SK-N-SH (cell line): ENCODE measurements at regions not wholly inside any gene's neighbourhood (a gene's known extent, or its start where the extent isn't known, plus 50 kb on each side); places are given as distances from the start of the nearest gene placed in this dataset.

Experiments
- CTCF ChIA-PET: fragments of 300-600, 350-600 bp; formaldehyde crosslinking; extraction: SDS; loops from one replicate; lab custom pipeline; 2021; lab: Yijun Ruan, JAX
- POLR2A ChIA-PET: fragments of 350-600 bp; sonication (Branson Sonifier 250); formaldehyde crosslinking; extraction: SDS; loops from one replicate; lab custom pipeline; 2020; ENCODE audit warnings: antibody characterized with exemption, inconsistent platforms; lab: Yijun Ruan, JAX
- DNase-seq: peaks from one replicate; pipeline ENCODE4 v3.0.0; 2012
- H2AFZ ChIP-seq: fragments of 200-600 bp; sonication (generic); 2 replicates; pipeline ENCODE4 v1.8.1; 2016; ENCODE audit warnings: antibody characterized with exemption, mild to moderate bottlenecking, low read depth
- H3F3A ChIP-seq: fragments of 200-600 bp; sonication (generic); replicated peaks from 2 replicates; pipeline ENCODE3; 2016; ENCODE audit warnings: antibody characterized with exemption, mild to moderate bottlenecking; ENCODE audit not compliant: insufficient read depth
- H3K27ac ChIP-seq, 2 experiments: fragments of 200-500 bp in 1 of 2; fragments of 200-600 bp in 1 of 2; sonication (Bioruptor generic) in 1 of 2; sonication (generic), shearing (Covaris generic) in 1 of 2; 2 replicates each; pipeline versions ENCODE4 v1.5.1 to v1.6.1; 2014 to 2016; ENCODE audit warnings: low read depth in 2 of 2, inconsistent platforms in 1 of 2, low read length in 1 of 2, mild to moderate bottlenecking in 1 of 2, mixed read lengths in 1 of 2
- H3K27me3 ChIP-seq: fragments of 200-600 bp; sonication (generic), shearing (Covaris generic); 2 replicates; pipeline ENCODE4 v1.6.1; 2016; ENCODE audit warnings: mixed run types; ENCODE audit not compliant: insufficient read depth
- H3K36me3 ChIP-seq, 2 experiments: fragments of 200-500 bp in 1 of 2; fragments of 200-600 bp in 1 of 2; sonication (Bioruptor generic) in 1 of 2; sonication (generic) in 1 of 2; replicated peaks in 1 of 2; 2 replicates each; pipeline versions ENCODE3 to v1.5.1; 2014 to 2016; ENCODE audit warnings: low read length in 1 of 2, mild to moderate bottlenecking in 1 of 2; ENCODE audit not compliant: insufficient read depth in 2 of 2, control insufficient read depth in 1 of 2
- H3K4me1 ChIP-seq, 2 experiments: fragments of 200-500 bp in 1 of 2; fragments of 200-600 bp in 1 of 2; sonication (Bioruptor generic) in 1 of 2; sonication (generic), shearing (Covaris generic) in 1 of 2; 2 replicates each; pipeline versions ENCODE4 v1.5.1 to v1.6.1; 2014 to 2016; ENCODE audit warnings: low read depth in 1 of 2, low read length in 1 of 2, mixed run types in 1 of 2; ENCODE audit not compliant: insufficient read depth in 2 of 2, control insufficient read depth in 1 of 2
- H3K4me2 ChIP-seq: fragments of 200-600 bp; sonication (generic), shearing (Covaris generic); 2 replicates; pipeline ENCODE4 v1.6.1; 2017; ENCODE audit warnings: mixed run types
- H3K4me3 ChIP-seq, 2 experiments: fragments of 200-500 bp in 1 of 2; fragments of 200-600 bp in 1 of 2; sonication (Bioruptor generic) in 1 of 2; sonication (generic), shearing (Covaris generic) in 1 of 2; 2 replicates each; pipeline versions ENCODE4 v1.5.1 to v1.8.1; 2014 to 2016; ENCODE audit warnings: low read depth in 2 of 2, inconsistent platforms in 1 of 2, low read length in 1 of 2, mild to moderate bottlenecking in 1 of 2, mixed read lengths in 1 of 2, moderate library complexity in 1 of 2
- H3K79me2 ChIP-seq: fragments of 200-600 bp; sonication (generic); 2 replicates; pipeline ENCODE4 v1.8.1; 2017; ENCODE audit warnings: mild to moderate bottlenecking; ENCODE audit not compliant: insufficient read depth
- H3K9ac ChIP-seq: fragments of 200-600 bp; sonication (generic); 2 replicates; pipeline ENCODE4 v1.6.1; 2017; ENCODE audit warnings: mixed run types
- H3K9me2 ChIP-seq: fragments of 200-600 bp; sonication (generic); 2 replicates; pipeline ENCODE4 v1.6.1; 2017; ENCODE audit warnings: mixed run types
- H3K9me3 ChIP-seq: fragments of 200-600 bp; sonication (generic); 2 replicates; pipeline ENCODE4 v1.6.1; 2017; ENCODE audit warnings: mixed run types, mild to moderate bottlenecking, moderate library complexity
- H4K20me1 ChIP-seq: fragments of 200-600 bp; sonication (generic); 2 replicates; pipeline ENCODE4 v1.6.1; 2017; ENCODE audit warnings: mild to moderate bottlenecking, mixed run types; ENCODE audit not compliant: insufficient read depth
- CTCF ChIP-seq: fragments of 200-600 bp; sonication (generic); IDR thresholded peaks from 2 replicates; pipeline ENCODE4 v1.6.1; 2017; ENCODE audit warnings: antibody characterized with exemption, mild to moderate bottlenecking, moderate library complexity
- ELF1 ChIP-seq: IDR thresholded peaks from 2 replicates; pipeline ENCODE4 v1.4.0; 2012
- FOXM1 ChIP-seq: IDR thresholded peaks from 2 replicates; pipeline ENCODE4 v1.4.0; 2012; ENCODE audit warnings: low read depth, mild to moderate bottlenecking
- JUND ChIP-seq: IDR thresholded peaks from 2 replicates; pipeline ENCODE4 v1.4.0; 2012
- MEF2A ChIP-seq: IDR thresholded peaks from 2 replicates; pipeline ENCODE4 v1.4.0; 2012; ENCODE audit warnings: low read depth, borderline replicate concordance
- REST ChIP-seq: IDR thresholded peaks from 2 replicates; pipeline ENCODE4 v1.6.1; 2012; ENCODE audit warnings: mild to moderate bottlenecking, low read depth, low read length, moderate library complexity
- RFX5 ChIP-seq: IDR thresholded peaks from 2 replicates; pipeline ENCODE4 v1.6.1; 2012; ENCODE audit warnings: mild to moderate bottlenecking, improper control_type of control experiment, low read length
- RXRA ChIP-seq: IDR thresholded peaks from 2 replicates; pipeline ENCODE4 v1.4.0; 2012; ENCODE audit warnings: low read depth, mild to moderate bottlenecking, borderline replicate concordance
- ZBTB33 ChIP-seq: IDR thresholded peaks from 2 replicates; pipeline ENCODE4 v1.4.0; 2012; ENCODE audit warnings: low read depth, borderline replicate concordance
- WGBS: methylation state at CpG from one replicate; pipeline ENCODE4 v1.1.6; 2017; ENCODE audit warnings: low lambda C conversion rate; 5-methylcytosine and 5-hydroxymethylcytosine counted together

- ChIA-PET POLR2A (no interaction called here), CTCF (no interaction called here)
- H3K79me2 ChIP-seq: no peaks in the 10 kb centered on the region
- TF ChIP-seq ELF1 (no peak), RFX5 (no peak), REST (no peak), RXRA (no peak)
- TF ChIP-seq, all 33 proteins: peak for 0
- no peak overlapping the region for H3K4me2 ChIP-seq
- H3K27ac ChIP-seq: no peak overlapping the region
- no peaks in the 10 kb centered on the region for H3K27me3 ChIP-seq
- 14% methylated on average over 1 of the region's 1 CpG for WGBS
- no peaks in the 10 kb centered on the region for H3K36me3 ChIP-seq
- no peak overlapping the region for H3K4me3 ChIP-seq
- H3K4me1 ChIP-seq: no peaks in the 10 kb centered on the region
- no peaks in the 10 kb centered on the region for H3K9me2 ChIP-seq
- no peak for DNase-seq
- H3K9ac ChIP-seq: no peak overlapping the region
- no peaks in the 10 kb centered on the region for H3F3A ChIP-seq
- H3K9me3 ChIP-seq: no peaks in the 10 kb centered on the region
- H2AFZ ChIP-seq: no peak overlapping the region
- H4K20me1 ChIP-seq: no peaks in the 10 kb centered on the region
These were observed 135.2 kb upstream of the CTNNB1 start for GRCh38 chr3:41064070-41064469.

GRCh38 chr3:41064526-41064925 lies 134.8 kb upstream of the CTNNB1 start:
- ChIA-PET CTCF (no interaction called here), POLR2A (no interaction called here)
- no peak overlapping the region for H3K9ac ChIP-seq
- 24% methylated on average over 2 of the region's 2 CpGs for WGBS
- no peaks in the 10 kb centered on the region for H3K9me2 ChIP-seq
- no peaks in the 10 kb centered on the region for H3K4me1 ChIP-seq
- H4K20me1 ChIP-seq: no peaks in the 10 kb centered on the region
- H3K36me3 ChIP-seq: no peaks in the 10 kb centered on the region
- H2AFZ ChIP-seq: no peak overlapping the region
- no peak overlapping the region for H3K4me2 ChIP-seq
- no peaks in the 10 kb centered on the region for H3F3A ChIP-seq
- no peaks in the 10 kb centered on the region for H3K79me2 ChIP-seq
- no peak overlapping the region for H3K27ac ChIP-seq
- H3K27me3 ChIP-seq: no peaks in the 10 kb centered on the region
- no peak overlapping the region for H3K4me3 ChIP-seq
- DNase-seq: no peak
- H3K9me3 ChIP-seq: no peaks in the 10 kb centered on the region
- no peak for TF ChIP-seq CTCF
- TF ChIP-seq JUND: no peak
- TF ChIP-seq ZBTB33: no peak
- no peak for TF ChIP-seq RXRA
- TF ChIP-seq RFX5: no peak
- no peak for TF ChIP-seq MEF2A
- TF ChIP-seq FOXM1: no peak
- TF ChIP-seq, all 33 proteins: peak for 0
